Prostate gland (tissue), 2 donors: ENCODE measurements at regions not wholly inside any gene's neighbourhood (a gene's known extent, or its start where the extent isn't known, plus 50 kb on each side); places are given as distances from the start of the nearest gene placed in this dataset.

Experiments used
- POLR2A ChIP-seq: fragments of 450-650 bp; IDR thresholded peaks from one replicate; pipeline ENCODE4 v1.6.1; 2016; ENCODE audit warnings: antibody characterized with exemption, mild to moderate bottlenecking
- TF ChIP-seq, protein P1 (sequence below), 4 experiments: fragments of 200-600 bp in 2 of 4; fragments of 450-650 bp in 2 of 4; sonication (generic) in 2 of 4; IDR thresholded peaks; 1 replicate in 3 of 4; 2 replicates in 1 of 4; pipeline ENCODE4 v1.5.1; 2016 to 2019; ENCODE audit warnings: antibody characterized with exemption in 4 of 4, mild to moderate bottlenecking in 2 of 4, moderate library complexity in 2 of 4

DNA sequence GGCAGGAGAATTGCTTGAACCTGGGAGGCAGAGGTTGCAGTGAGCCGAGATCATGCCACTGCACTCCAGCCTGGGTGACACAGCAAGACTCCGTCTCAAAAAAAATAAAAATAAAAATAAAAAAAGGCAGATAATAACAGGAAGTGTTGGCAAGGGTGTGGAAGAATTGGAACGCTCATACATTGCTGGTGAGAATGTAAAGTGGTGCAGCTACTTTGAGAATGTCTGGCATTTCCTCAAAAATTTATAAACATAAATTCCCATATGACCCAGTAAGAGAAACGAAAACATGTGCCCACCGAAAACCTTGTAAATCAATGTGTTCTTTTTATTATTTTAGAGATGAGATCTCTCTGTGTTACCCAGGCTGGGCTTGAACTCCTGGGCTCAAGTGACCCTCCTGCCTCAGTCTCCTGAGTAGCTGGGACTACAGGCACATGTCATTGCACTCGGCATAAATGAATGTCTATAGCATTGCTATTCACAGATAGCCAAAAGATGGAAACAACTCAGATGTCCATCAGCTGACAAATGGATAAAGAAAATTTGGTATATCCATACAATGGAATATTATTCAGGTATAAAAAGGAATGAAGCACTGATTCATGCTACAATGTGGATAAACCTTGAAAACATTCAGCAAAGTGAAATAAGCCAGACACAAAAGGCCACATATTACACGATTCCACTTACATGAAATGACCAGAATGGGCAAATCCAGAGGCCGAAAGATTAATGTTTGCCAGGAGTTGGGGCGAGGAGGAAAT, 63.7 kb upstream of the PLAC1 start:
- no peak for TF ChIP-seq POLR2A
- TF ChIP-seq, protein P1, sequence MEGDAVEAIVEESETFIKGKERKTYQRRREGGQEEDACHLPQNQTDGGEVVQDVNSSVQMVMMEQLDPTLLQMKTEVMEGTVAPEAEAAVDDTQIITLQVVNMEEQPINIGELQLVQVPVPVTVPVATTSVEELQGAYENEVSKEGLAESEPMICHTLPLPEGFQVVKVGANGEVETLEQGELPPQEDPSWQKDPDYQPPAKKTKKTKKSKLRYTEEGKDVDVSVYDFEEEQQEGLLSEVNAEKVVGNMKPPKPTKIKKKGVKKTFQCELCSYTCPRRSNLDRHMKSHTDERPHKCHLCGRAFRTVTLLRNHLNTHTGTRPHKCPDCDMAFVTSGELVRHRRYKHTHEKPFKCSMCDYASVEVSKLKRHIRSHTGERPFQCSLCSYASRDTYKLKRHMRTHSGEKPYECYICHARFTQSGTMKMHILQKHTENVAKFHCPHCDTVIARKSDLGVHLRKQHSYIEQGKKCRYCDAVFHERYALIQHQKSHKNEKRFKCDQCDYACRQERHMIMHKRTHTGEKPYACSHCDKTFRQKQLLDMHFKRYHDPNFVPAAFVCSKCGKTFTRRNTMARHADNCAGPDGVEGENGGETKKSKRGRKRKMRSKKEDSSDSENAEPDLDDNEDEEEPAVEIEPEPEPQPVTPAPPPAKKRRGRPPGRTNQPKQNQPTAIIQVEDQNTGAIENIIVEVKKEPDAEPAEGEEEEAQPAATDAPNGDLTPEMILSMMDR (IDR thresholded peaks at IDR 0.05) = no peak
